Gastroesophageal sphincter (tissue), 3 donors: ENCODE measurements at regions not wholly inside any gene's neighbourhood (a gene's known extent, or its start where the extent isn't known, plus 50 kb on each side); places are given as distances from the start of the nearest gene placed in this dataset.

Experiments used
- POLR2AphosphoS5 ChIP-seq: sonication (generic); formaldehyde crosslinking; IDR thresholded peaks from one replicate; pipeline ENCODE4 v1.6.1; 2017; ENCODE audit warnings: antibody characterized with exemption
- TF ChIP-seq, protein P1 (sequence below), 4 experiments: fragments of 200-600 bp in 2 of 4; fragments of 450-650 bp in 2 of 4; sonication (generic) in 1 of 4; IDR thresholded peaks; one replicate each; pipeline ENCODE4 v1.5.1; 2017 to 2019; ENCODE audit warnings: antibody characterized with exemption in 4 of 4, mild to moderate bottlenecking in 2 of 4, moderate library complexity in 2 of 4

GRCh38 chr9:108184941-108185340 lies 670.8 kb downstream of the ACTL7B start:
- TF ChIP-seq POLR2AphosphoS5: no peak
- TF ChIP-seq, protein P1, sequence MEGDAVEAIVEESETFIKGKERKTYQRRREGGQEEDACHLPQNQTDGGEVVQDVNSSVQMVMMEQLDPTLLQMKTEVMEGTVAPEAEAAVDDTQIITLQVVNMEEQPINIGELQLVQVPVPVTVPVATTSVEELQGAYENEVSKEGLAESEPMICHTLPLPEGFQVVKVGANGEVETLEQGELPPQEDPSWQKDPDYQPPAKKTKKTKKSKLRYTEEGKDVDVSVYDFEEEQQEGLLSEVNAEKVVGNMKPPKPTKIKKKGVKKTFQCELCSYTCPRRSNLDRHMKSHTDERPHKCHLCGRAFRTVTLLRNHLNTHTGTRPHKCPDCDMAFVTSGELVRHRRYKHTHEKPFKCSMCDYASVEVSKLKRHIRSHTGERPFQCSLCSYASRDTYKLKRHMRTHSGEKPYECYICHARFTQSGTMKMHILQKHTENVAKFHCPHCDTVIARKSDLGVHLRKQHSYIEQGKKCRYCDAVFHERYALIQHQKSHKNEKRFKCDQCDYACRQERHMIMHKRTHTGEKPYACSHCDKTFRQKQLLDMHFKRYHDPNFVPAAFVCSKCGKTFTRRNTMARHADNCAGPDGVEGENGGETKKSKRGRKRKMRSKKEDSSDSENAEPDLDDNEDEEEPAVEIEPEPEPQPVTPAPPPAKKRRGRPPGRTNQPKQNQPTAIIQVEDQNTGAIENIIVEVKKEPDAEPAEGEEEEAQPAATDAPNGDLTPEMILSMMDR (IDR thresholded peaks at IDR 0.05): no peak
